HG02623 (cell line): ENCODE measurements at regions not wholly inside any gene's neighbourhood (a gene's known extent, or its start where the extent isn't known, plus 50 kb on each side); places are given as distances from the start of the nearest gene placed in this dataset.
"Not testable (repeated sequence)": the region's sequence is repeated elsewhere in the genome, so short reads cannot be mapped to it uniquely, and the experiment has no call there.

Experiments used
- ATAC-seq: cut with Tn5 transposase; IDR thresholded peaks from one replicate; pipeline ENCODE4 v1.9.1; 2021; ENCODE audit warnings: moderate library complexity; ENCODE audit not compliant: unreplicated experiment

DNA sequence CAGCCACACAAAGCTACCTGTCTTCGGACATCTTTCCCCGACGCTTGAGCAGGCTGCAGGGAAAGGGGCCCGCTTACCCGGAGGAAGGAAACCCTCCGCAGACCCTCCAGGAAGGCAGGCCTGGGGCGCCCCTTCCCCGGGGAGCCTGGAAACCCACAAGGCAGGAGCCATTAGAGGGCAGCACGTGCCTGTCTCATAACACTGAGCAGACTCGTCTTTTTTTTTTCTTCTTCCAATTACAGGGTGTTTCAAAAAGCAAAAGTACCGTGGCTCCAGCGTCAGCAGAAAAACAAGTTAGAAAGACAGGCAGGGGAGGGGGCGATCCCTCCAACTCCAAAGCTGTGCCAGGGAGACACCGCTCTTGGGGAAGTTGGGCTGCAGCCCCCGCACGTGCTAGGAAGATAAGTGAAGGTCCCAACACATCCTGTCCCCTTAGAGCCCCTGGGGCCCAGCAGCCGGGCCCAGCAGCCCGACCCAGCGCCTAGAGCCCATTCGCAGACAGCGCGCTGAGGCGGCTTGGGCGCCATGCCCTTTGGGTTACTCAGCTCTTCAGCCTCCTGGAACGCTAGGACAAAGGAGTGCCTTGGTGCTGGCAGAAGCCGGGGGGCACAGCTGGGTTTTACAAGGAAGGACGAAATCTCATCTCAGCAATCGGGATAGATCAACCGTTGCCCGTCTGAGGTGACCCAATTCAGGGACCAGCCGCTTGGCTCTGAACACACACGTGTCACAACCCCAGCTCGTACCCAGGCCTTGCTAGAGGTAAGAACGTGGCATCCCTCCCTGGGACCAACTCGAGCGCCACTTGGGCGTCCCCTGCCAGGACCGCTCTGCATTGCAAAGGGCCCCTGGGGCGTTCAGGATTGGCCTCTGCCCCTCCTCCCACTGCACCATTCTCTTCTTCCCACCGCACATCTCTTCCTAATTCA, 136.3 kb downstream of the LY86 start:
- no peak for ATAC-seq

DNA sequence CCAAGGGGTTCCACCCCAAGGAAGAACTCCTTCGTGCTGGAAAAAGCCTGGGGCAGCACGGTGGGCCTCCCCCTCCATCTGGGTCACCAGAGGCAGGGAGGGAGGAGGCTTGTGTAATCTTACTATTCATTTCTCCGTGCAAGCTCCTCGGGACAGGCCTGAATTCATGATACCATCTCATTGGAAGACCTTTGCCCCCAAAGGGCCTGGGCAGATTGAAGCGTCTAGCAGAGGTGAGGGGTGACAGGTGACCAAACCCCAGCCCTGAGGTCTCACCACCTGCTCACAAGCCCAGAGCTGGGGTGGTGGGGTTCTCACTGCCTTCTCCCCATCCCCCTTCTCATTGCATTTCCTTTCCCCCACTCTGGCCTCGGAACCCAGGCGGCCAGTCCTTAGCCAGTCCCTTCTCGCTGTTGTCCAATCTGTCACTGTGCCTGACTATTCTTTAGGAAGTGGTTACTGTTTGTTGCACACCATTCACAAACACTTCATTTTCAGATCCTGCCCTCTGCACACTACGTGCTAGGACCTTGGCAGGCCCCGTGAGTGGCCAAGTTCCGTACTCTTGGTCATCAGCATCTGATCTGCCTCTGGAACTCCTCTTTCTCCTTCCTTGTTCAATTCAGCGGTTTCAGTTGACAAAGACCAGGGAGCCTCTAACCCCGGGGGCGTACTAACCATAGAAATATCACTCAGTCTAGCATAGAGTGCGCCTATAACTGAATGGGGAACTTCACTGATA, 137.1 kb downstream of the LY86 start:
- ATAC-seq, result no peak

DNA sequence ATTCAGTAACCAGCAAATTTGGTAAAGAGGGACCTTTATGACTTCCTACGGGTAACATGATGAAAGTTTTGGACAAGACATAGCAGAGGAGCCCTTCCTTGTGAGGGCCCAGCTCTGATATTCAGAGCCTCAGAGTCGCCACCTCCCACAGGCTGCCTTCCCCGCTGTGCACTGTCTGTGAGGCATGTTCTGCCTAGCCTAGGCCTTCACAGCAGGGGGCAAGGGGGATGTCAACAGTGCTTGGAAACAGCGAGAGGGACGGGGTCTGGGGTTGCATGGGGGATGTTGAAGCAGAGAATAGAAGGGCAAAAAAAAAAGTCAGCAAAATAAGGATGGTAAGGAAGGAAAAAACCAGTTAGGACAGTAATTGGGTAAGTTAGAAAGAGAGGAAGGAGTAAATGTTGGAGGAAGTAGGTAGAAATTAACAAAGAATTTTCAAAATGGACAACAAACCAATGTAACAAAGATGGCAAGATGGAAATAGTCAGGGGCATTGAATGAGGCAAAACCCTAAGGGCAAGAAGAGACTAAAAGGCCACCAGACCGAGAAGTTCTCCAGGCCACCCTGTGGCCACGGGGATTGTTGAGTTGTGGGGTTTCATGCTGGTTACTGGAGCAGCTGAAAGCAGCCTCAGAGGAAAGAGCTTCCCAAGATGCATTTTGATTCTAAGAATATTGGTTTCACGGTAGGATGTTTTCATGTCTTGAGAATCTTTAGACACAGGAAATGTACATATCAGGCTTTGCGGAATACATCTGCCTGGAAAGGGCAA, 139.8 kb downstream of the LY86 start:
- ATAC-seq, result no peak

DNA sequence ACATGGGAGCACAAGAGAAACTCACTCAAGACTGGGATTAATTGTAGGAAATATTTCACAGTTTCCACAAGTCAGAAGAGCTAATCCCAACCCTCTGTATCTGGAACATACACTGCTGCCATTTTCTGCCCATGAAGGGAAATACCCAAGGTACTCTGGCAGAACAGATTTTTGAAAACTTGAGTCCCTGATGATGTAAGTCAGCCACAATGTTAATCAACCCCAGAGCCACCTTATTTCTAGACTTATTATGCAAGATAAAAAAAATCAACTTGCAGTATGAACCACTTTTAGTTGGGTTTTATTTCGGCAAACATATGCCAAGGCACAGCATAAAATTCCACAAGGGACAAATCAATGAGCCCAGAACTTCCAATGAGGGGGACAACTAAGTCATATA, 141.5 kb downstream of the LY86 start:
- no peak for ATAC-seq

DNA sequence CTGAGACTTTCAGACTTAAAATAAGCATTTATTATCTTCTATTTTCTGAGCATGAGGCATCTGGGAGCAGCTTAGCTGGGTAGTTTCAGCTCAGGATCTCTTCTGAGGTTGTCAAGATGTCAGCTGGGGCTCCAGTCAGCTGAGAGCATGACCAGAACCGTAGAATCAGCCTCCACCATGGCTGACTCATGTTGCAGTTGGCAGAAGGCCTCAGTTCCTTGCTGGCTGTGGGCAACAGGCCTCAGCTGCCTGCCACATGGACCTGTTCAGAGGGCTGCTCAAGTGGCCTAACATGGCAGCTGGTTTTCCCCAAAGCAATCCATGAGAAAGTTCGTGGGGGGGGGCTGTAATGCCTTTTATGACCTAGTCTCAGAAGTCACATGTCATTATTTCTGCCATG, 142.3 kb downstream of the LY86 start:
- ATAC-seq, result no peak

DNA sequence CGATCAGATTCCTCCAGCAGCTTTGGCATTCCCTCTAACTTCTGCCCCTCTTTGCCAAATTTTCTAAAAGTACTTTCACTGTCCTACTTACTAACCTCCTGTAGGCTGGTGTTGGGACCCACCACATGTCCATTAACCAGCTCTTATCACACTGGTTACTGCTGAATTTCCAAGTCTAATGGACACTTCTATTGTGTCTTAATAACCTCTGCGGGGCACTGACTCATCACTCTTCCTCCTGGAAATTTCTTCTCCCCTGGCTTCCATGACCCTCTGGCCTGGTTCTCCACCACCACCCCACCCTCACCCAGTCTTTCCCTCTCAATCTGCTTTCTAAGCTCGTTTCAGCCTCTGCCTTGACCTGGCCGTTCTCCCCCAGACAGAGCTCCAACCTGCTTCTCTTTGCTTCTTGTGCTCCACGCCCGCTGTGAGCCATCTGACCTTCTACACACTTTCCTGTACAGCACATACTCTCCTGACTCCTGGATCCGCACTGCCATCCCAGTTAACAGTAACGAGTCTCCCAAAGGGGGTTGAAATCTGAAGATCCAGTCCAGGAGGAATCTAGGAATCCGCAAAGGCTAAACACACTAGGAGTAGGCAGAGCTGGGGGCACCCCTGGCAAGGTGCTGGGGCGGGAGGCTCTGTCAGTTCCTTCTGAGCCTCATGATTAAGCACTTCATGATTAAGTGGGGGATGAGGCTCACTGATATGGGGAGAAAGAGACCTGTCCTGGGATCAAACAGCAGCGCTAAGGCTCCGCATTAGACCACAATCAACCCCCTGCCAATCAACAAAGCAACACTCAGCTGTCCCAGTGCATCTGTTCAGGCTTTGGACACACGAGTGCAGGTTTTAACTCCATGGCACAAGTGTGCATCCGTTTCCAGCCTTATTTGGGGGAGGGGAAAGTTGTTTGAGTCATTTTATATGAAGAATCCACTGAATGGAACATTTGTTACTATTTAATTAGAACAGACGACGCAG, 146.3 kb downstream of the LY86 start:
- ATAC-seq, result no peak

DNA sequence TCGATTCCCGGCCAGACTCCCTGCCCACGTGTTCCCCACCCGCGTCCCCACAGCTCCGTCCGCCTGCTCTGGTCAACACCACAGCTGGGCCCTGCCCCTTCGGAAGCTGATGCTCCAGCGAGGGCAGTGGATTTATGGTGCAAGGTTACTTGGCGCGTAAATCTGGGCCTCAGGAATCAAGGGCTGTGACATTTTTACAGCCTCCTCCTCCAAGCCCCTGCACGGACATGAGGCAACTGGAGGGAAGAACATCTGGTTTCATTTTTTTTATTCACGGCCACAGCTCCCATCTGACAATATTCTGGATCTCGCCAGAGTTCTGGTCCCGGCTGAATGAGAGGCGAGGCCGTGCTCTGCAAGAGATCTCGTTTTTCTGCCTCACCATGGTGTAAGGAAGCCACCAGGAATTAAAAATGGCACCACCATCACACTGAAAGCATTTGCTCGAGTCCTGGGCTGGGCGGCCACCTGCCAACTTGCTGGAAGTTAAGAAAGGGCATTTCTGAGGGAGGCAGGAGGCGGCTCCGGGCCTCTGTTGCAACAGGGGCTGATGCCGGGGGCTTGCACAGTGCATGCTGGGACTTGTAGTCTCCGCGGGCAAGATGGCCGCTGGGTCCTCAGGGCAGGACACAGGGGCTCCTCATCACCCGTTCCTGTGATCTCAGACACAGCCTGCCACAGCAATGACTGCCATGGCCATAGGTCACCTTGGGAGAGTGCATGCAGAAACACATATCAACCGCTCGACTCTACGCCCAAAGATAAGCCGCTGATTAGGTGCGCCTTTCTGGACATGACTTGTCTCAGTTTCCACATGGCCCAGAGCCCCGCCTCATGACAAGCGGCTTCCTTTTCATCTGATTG, 148.5 kb downstream of the LY86 start:
- ATAC-seq, result no peak

DNA sequence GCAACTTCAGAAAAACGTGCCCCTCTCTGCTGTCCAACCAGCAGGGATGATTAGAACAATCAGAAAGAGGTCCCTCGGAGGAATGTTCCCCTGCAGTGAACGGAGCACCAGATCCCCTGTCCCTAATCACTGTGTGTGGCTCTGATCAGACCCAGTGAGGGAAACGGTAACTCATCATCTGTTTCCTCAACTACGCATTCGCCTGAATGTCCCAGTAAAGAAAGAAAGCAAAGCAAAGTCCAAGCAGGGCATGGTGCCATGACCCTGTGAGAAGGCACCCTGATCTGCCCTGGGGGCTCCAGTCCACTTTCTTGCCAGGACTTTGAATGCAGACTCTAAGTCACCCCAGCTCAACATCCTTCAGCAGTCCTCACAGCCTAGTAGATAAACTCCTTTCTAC, 149.2 kb downstream of the LY86 start:
- no peak for ATAC-seq

DNA sequence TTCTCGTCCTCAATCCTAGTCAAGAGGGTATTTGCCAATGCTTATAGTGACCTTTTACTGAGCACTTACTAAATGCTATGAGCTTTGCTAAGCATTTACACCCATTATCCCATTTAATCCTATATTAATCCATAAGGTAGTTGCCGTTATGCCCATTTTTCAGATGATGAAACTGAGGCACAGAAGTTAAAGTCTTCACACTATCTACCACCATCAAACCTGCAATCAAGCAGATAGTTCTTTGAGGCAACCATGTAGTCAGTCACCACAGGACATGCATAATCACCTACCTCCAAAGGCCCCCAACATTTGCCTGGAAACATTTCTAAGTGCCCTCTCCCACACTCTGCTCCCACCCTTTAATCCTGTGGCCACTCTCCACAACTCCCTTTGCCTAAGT, 149.6 kb downstream of the LY86 start:
- no peak for ATAC-seq

DNA sequence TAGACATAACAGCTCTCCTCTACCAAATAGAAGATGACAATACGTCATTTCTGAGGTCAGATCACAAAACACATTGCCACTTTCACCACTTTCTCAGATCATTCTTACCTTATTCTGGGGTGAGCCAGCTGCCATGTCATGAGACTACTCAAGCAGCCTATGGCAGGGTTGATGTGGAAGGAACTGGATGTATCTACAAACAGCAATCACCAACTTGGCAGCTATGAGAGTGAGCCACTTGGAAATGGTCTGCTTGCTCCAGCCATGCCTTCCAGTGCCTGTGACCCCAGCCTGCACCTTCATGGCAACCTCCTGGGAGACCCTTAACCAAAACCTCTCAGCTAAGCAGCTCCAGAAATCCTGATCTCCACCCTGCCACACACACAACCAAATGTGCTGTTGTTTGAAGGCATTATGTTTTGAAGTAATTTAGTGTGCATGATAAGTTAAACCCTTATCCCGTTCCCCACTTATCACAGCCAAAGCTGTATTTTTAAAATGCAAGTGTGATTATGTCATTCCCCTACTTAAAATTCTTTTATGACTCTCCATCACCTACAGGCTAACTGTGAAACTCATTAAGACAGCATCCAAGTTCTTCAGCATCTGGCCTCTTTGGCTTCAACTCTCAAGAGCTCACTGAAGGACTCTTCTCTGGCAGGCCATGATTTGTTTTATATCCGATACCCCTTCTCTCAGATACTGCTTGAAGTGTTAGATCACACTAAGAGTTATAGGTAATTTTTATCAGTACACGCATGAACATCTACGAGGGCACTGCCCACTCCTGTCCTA, 150.6 kb downstream of the LY86 start:
- no peak for ATAC-seq

DNA sequence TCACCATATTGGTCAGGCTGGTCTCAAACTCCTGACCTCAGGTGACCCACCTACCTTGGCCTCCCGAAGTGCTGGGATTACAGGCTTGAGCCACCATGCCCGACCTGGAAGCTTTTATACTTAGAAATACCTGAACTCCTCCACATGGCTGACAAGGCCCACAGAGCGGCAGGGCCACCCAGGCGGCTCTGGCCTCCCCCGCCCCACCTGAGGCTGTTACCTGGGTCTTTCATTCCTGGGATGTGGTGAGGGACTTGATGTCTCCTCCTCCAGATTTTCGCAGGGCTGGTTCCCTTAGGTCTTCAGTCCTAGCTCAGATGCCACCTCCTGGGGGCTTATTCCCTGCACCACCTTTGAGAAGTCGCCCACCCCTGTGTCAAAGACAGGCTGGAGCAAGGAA, 152.1 kb downstream of the LY86 start:
- ATAC-seq, result no peak

DNA sequence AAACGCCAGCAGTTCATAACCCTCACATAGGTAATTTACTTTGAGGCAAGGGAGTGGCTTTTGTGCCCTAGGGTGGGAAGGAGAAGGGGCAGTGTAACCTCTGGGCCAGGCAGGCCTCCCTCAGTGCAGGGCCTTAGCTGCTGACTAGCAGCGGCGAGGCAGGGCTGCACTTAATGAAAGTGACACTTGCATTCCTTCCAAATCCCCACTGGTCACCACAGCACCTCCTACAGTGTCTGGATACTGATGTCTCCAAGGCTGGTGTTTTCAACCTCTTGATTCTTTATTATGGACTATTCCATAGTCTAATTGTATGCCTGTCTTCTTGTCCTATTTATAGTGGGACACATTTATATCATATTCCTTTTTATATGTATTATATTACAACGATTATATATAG, 152.7 kb downstream of the LY86 start:
- no peak for ATAC-seq

DNA sequence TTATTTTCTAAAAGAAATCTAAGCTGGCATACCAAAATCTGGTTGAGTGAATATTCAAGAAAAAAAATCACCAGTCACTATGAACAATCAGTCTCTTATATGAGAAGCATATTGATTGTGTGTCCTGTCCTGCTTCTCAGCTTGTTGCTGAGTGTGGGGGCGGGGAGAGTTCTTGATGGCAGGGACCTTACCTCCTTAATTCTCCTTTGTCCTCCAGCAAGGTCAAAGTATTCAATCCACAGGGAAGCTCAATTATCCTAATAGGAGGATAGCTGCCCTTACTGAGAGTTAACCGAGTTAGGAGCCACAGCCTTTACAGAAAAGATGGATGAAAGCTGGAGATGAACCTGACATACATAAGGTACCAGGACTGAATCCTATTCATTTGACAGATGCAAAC, 154.0 kb downstream of the LY86 start:
- ATAC-seq, result no peak

DNA sequence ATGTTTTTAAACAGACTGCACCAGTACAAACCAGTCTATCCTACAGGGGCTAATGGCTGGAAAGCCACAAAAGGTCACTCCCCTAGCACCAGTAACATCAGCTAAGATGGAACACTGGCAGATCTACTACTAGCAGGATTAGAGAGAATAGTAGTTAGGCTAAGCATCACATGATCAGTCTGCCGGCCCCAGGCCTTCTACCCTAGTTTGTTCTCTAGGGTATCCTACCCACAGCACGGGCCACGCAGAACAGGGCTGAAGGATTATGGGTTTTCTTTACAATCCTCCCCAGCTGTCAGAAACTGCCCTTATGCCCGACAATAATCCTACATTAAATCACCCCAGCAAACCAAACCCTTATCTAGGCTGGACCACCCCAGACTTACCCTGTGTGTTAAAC, 156.0 kb downstream of the LY86 start:
- no peak for ATAC-seq

DNA sequence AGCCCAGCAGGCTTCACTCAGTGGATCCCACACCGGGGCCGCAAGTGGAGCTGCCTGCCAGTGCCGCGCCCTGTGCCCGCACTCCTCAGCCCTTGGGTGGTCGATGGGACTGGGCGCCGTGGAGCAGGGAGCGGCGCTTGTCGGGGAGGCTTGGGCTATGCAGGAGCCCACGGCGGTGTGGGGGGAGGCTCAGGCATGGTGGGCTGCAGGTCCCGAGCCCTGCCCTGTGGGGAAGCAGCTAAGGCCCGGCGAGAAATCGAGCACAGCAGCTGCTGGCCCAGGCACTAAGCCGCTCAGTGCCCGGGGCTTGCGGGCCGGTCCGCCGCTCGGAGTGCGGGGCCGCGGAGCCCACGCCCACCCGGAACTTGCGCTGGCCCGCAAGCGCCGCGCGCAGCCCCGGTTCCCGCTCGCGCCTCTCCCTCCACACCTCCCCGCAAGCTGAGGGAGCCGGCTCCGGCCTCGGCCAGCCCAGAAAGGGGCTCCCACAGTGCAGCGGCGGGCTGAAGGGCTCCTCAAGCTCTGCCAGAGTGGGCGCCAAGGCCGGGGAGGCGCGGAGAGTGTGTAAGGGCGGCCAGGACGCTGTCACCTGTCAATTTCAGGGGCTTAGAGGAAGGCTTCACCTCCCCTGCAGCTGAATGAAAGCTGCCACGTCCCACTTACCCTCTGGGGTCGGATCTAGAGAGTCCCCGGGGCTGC, 157.3 kb downstream of the LY86 start:
- ATAC-seq, result not testable (repeated sequence)

DNA sequence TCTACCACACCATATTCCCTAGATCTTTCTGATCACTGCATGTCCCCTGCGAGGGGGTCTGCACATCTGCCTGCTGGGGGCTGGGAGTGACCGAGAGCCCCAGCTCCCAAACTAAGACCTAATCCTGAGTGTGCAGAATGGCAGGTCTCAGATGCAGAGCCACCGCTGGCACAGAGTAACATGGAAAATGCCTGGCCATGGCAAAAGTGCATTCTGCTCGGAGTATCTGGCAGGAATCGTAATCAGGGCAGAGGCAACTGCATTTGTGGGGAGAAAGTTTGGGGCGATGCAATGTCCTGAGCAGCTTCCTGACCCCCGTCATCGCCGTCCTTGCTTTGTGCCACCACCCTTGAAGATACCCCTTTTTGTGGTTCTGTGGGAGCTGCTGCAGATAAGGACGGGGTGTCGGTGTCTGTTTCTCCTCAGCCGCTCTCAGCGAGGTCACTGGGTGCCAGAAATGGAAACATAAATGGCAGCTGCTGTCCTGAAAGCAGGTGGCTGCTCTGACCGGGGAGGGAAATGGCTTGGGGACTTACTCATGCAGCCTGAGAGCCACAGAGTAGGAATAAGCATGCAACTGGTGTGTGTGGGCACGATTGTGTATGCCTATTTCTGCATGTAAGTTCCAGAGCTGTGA, 157.9 kb downstream of the LY86 start:
- no peak for ATAC-seq

DNA sequence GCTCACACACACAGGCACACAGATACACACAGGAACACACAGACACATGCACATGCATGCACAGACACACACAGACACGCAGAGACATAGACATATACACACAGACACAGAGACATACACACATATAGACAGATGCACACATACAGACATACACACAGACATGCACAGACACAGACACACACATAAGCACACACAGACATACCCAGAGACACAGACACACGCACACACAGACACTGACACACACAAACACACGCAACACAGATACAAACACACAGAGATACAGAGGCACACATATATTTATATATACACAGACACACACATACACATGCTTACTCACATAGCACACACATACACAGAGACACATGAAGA, 158.4 kb downstream of the LY86 start:
- no peak for ATAC-seq

DNA sequence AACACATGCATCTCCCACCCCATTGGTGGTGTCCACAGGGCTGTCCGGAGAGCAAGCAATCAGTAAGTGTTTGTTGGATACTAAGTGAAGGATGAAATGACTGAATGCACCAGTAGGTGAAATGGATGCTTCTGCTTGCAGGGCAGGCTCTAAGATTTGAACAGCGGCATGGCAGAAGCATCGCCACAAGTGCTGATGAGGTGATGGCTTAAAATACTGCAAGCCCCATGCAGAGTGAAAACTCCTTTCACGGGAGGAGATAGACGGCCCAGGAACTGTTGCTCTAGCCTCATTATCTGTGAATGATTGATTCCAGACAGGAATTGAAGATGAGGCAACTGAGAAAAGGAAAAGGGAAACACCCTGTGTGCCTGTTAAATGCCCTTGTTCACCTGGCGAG, 158.9 kb downstream of the LY86 start:
- no peak for ATAC-seq
